Body of pancreas (tissue), 4 donors: ENCODE measurements at regions not wholly inside any gene's neighbourhood (a gene's known extent, or its start where the extent isn't known, plus 50 kb on each side); places are given as distances from the start of the nearest gene placed in this dataset.

Experiments used
- ATAC-seq: fragments of 150-250 bp; one replicate; pipeline ENCODE4 v1.9.1; 2016
- DNase-seq, 4 donors: peaks; one replicate each; pipeline ENCODE4 v3.0.0-alpha.2; 2019
- H3K27ac ChIP-seq, 4 donors: fragments of 200-600 bp; sonication (generic); 1 replicate in 3 of 4; 2 replicates in 1 of 4; pipeline versions ENCODE4 v1.5.1 to v1.6.1; 2016 to 2019; ENCODE audit warnings: mild to moderate bottlenecking in 1 of 4, mixed read lengths in 1 of 4, moderate library complexity in 1 of 4
- H3K27me3 ChIP-seq, 2 donors: fragments of 200-600 bp; sonication (generic); one replicate each; pipeline ENCODE4 v1.6.0; 2016; ENCODE audit warnings: mild to moderate bottlenecking in 1 of 2
- H3K36me3 ChIP-seq, 2 donors: fragments of 200-600 bp; sonication (generic); replicated peaks in 1 of 2; 2 replicates each; pipeline ENCODE4 v1.5.1; 2016; ENCODE audit warnings: low read depth in 2 of 2; ENCODE audit not compliant: insufficient read depth in 1 of 2
- H3K4me1 ChIP-seq: fragments of 200-600 bp; sonication (generic); one replicate; pipeline ENCODE4 v1.6.0; 2016
- H3K4me3 ChIP-seq, 2 donors: fragments of 200-600 bp; sonication (generic); 1 replicate in 1 of 2; 2 replicates in 1 of 2; pipeline ENCODE4 v1.5.1; 2016 to 2019
- H3K9me3 ChIP-seq, 3 donors: fragments of 200-600 bp; sonication (generic); 1 replicate in 2 of 3; 2 replicates in 1 of 3; pipeline ENCODE4 v1.5.1; 2016
- CTCF ChIP-seq, 7 experiments: fragments of 450-650 bp in 4 of 7; fragments of 200-600 bp in 3 of 7; sonication (generic) in 3 of 7; IDR thresholded peaks; one replicate each; pipeline ENCODE4 v1.5.1; 2016 to 2019; ENCODE audit warnings: antibody characterized with exemption in 7 of 7
- POLR2A ChIP-seq, 3 donors: fragments of 450-650 bp; IDR thresholded peaks; one replicate each; pipeline ENCODE4 v1.6.1; 2016; ENCODE audit warnings: antibody characterized with exemption in 3 of 3, mild to moderate bottlenecking in 2 of 3
- WGBS, 2 donors: methylation state at CpG; one replicate each; pipeline ENCODE4 v1.1.5; 2017; 5-methylcytosine and 5-hydroxymethylcytosine counted together
- intact Hi-C: fragments of 100-400 bp; cut with DNase I; formaldehyde crosslinking; loops from one replicate; pipeline ENCODE4 v1.15.1; 2023

GRCh38 chr4:117378942-117379341, 293.6 kb upstream of the TRAM1L1 start:
- intact Hi-C loops, result no loop called here
- 60 to 74% methylated on average over 7 of the region's 7 CpGs for WGBS, 2 donors
- TF ChIP-seq CTCF (IDR thresholded peaks at IDR 0.05) (no peak), POLR2A (IDR thresholded peaks at IDR 0.05) (no peak)

GRCh38 chr4:117383468-117383867, 298.1 kb upstream of the TRAM1L1 start:
- intact Hi-C loops, result no loop called here
- DNase-seq (no peak), ATAC-seq (no peak)
- TF ChIP-seq CTCF (IDR thresholded peaks at IDR 0.05), result no peak
- no peak for TF ChIP-seq POLR2A (IDR thresholded peaks at IDR 0.05)
- H3K9me3 ChIP-seq, result no peaks in the 10 kb centered on the region
- no peaks in the 10 kb centered on the region for H3K27me3 ChIP-seq
- H3K27ac ChIP-seq, result no peak overlapping the region
- H3K4me1 ChIP-seq, result no peaks in the 10 kb centered on the region
- 72 to 84% methylated on average over 1 of the region's 1 CpG for WGBS, 2 donors
- H3K4me3 ChIP-seq, result no peak overlapping the region
- no peaks in the 10 kb centered on the region for H3K36me3 ChIP-seq

More at GRCh38 chr4:117378942-117379341, 293.6 kb upstream of the TRAM1L1 start:
- ATAC-seq, result no peak
- Histone ChIP-seq H3K4me3 (no peak overlapping the region), H3K9me3 (no peaks in the 10 kb centered on the region), H3K4me1 (no peaks in the 10 kb centered on the region), H3K36me3 (no peaks in the 10 kb centered on the region), H3K27ac (no peak overlapping the region), H3K27me3 (no peaks in the 10 kb centered on the region)
- DNase-seq, result no peak

GRCh38 chr4:117385526-117385925, 300.1 kb upstream of the TRAM1L1 start:
- no peak for ATAC-seq
- Histone ChIP-seq H3K36me3 (no peaks in the 10 kb centered on the region), H3K9me3 (no peaks in the 10 kb centered on the region), H3K4me3 (no peak overlapping the region), H3K4me1 (no peaks in the 10 kb centered on the region), H3K27ac (no peak overlapping the region), H3K27me3 (no peaks in the 10 kb centered on the region)
- DNase-seq, result no peak
- 28 to 38% methylated on average over 1 of the region's 1 CpG for WGBS, 2 donors
- intact Hi-C loops, result no loop called here
- TF ChIP-seq POLR2A (IDR thresholded peaks at IDR 0.05) (no peak), CTCF (IDR thresholded peaks at IDR 0.05) (no peak)

- H3K27me3 ChIP-seq, result no peaks in the 10 kb centered on the region
- H3K36me3 ChIP-seq, result no peaks in the 10 kb centered on the region
- 61 to 69% methylated on average over 2 of the region's 2 CpGs for WGBS, 2 donors
- H3K4me1 ChIP-seq, result no peaks in the 10 kb centered on the region
- no peak for DNase-seq
- intact Hi-C loops, result no loop called here
- TF ChIP-seq POLR2A (IDR thresholded peaks at IDR 0.05), result no peak
- TF ChIP-seq CTCF (IDR thresholded peaks at IDR 0.05), result no peak
- H3K4me3 ChIP-seq, result no peak overlapping the region
- H3K27ac ChIP-seq, result no peak overlapping the region
- H3K9me3 ChIP-seq, result no peaks in the 10 kb centered on the region
- ATAC-seq, result no peak
These were observed 301.7 kb upstream of the TRAM1L1 start for GRCh38 chr4:117387072-117387471.

GRCh38 chr4:117400039-117400835, 314.9 kb upstream of the TRAM1L1 start:
- Histone ChIP-seq H3K4me3 (no peak overlapping the region), H3K9me3 (no peaks in the 10 kb centered on the region), H3K4me1 (no peaks in the 10 kb centered on the region), H3K27ac (no peak overlapping the region), H3K27me3 (no peaks in the 10 kb centered on the region), H3K36me3 (no peaks in the 10 kb centered on the region)
- no peak for ATAC-seq
- TF ChIP-seq POLR2A (IDR thresholded peaks at IDR 0.05) (no peak), CTCF (IDR thresholded peaks at IDR 0.05) (no peak)
- DNase-seq, result no peak
- intact Hi-C loops, result no loop called here
